ENCODE measurements at regions not wholly inside any gene's neighbourhood (a gene's known extent, or its start where the extent isn't known, plus 50 kb on each side); places are given as distances from the start of the nearest gene placed in this dataset.

DNA sequence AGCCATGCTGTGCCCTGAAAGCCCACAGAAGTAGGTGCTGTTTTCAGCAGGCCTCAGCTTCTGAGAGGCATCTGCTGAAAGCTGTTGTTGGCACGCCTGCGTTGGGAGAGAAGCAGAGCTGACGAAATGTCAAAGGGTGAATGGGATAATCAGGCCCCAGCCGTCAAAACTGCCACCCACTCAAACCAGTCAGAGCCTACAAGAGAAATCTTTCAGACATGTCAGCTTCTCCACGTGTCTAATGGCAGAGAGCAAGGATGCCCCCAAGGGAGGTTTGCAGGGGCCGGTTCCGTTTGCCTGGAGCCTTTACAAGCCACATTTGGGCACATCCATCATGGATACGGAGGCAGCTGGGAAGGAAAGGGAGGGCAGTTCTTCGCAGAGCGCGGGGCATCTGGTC lies 568.2 kb upstream of the EEF2KMT start:
- DNase-seq (ENCODE audit: low read depth), result no peak
- TF ChIP-seq CTCF (IDR thresholded peaks at IDR 0.05; ENCODE audit: insufficient read depth, low read depth, low read length, missing control alignments), result no peak
- H3K4me3 ChIP-seq (ENCODE audit: low read length), result no peak overlapping the region

- DNase-seq (ENCODE audit: low read depth), result no peak
- TF ChIP-seq CTCF (IDR thresholded peaks at IDR 0.05; ENCODE audit: insufficient read depth, low read depth, low read length, missing control alignments), result no peak
Observed at GRCh38 chr16:5653789-5654188, 556.2 kb upstream of the EEF2KMT start.

DNA sequence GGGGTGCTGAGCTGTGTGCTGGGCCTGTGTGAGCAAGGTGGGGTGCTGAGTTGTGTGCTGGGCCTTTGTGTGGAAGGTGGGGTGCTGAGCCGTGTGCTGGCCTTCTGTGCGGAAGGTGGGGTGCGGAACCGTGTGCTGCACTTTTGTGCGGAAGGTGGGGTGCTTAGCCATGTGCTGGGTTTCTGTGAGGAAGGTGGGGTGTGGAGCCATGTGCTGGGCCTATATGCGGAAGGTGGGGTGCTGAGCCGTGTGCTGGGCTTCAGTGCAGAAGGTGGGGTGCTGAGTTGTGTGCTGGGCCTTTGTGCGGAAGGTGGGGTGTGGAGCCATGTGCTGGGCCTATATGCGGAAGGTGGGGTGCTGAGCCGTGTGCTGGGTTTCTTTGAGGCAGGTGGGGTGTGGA lies 555.4 kb upstream of the EEF2KMT start:
- DNase-seq (ENCODE audit: low read depth), result no peak
- no peak overlapping the region for H3K4me3 ChIP-seq (ENCODE audit: low read length)
- no peak for TF ChIP-seq CTCF (IDR thresholded peaks at IDR 0.05; ENCODE audit: insufficient read depth, low read depth, low read length, missing control alignments)

More at GRCh38 chr16:5653789-5654188, 556.2 kb upstream of the EEF2KMT start:
- no peak overlapping the region for H3K4me3 ChIP-seq (ENCODE audit: low read length)

GRCh38 chr16:5649762-5650743 lies 552.5 kb upstream of the EEF2KMT start:
- no peak for TF ChIP-seq CTCF (IDR thresholded peaks at IDR 0.05; ENCODE audit: insufficient read depth, low read depth, low read length, missing control alignments)
- no peak overlapping the region for H3K4me3 ChIP-seq (ENCODE audit: low read length)
- DNase-seq (ENCODE audit: low read depth), result no peak

- no peak for TF ChIP-seq CTCF (IDR thresholded peaks at IDR 0.05; ENCODE audit: insufficient read depth, low read depth, low read length, missing control alignments)
- no peak for DNase-seq (ENCODE audit: low read depth)
Observed at GRCh38 chr16:5647051-5647450, 549.5 kb upstream of the EEF2KMT start.

GRCh38 chr16:5643855-5644531 lies 546.4 kb upstream of the EEF2KMT start:
- TF ChIP-seq CTCF (IDR thresholded peaks at IDR 0.05; ENCODE audit: insufficient read depth, low read depth, low read length, missing control alignments), result no peak
- no peak for DNase-seq (ENCODE audit: low read depth)
- no peak overlapping the region for H3K4me3 ChIP-seq (ENCODE audit: low read length)

More at GRCh38 chr16:5647051-5647450, 549.5 kb upstream of the EEF2KMT start:
- no peak overlapping the region for H3K4me3 ChIP-seq (ENCODE audit: low read length)

Data from epithelial cell of esophagus (primary cell).